WTC11 (cell line): ENCODE measurements at regions not wholly inside any gene's neighbourhood (a gene's known extent, or its start where the extent isn't known, plus 50 kb on each side); places are given as distances from the start of the nearest gene placed in this dataset.

Experiments
- ATAC-seq: fragments of 200-7000 bp; cut with Tn5 transposase; 2 replicates; pipeline ENCODE4 v1.10.0; 2021; ENCODE audit warnings: mild to moderate bottlenecking, moderate library complexity
- CTCF ChIA-PET: fragments of 300-600 bp; sonication (Branson Sonifier 250); formaldehyde crosslinking; loops from one replicate; lab custom pipeline; 2021; ENCODE audit warnings: antibody characterized with exemption; lab: Charles Lee
- POLR2A ChIA-PET: fragments of 350-600 bp; sonication (Branson Sonifier 250); formaldehyde crosslinking; loops from one replicate; lab custom pipeline; 2021; ENCODE audit warnings: antibody characterized with exemption; lab: Charles Lee
- DNase-seq: peaks from one replicate; pipeline ENCODE4 v3.0.0; 2021; ENCODE audit warnings: low spot score
- H3K27ac Mint-ChIP-seq: 2 replicates; pipeline ENCODE4 v1.8.0; 2021; ENCODE audit warnings: mixed read lengths
- H3K27me3 Mint-ChIP-seq: 2 replicates; pipeline ENCODE4 v1.8.0; 2021; ENCODE audit warnings: low read depth, mild to moderate bottlenecking, moderate library complexity, mixed read lengths
- H3K36me3 Mint-ChIP-seq: 2 replicates; pipeline ENCODE4 v1.8.0; 2021; ENCODE audit warnings: mixed read lengths
- H3K4me1 Mint-ChIP-seq: 2 replicates; pipeline ENCODE4 v1.8.0; 2022; ENCODE audit warnings: mixed read lengths
- H3K4me3 Mint-ChIP-seq: 2 replicates; pipeline ENCODE4 v1.8.0; 2021; ENCODE audit warnings: mild to moderate bottlenecking, moderate library complexity, mixed read lengths
- H3K9me3 Mint-ChIP-seq: 2 replicates; pipeline ENCODE4 v1.8.0; 2021; ENCODE audit warnings: mixed read lengths
- ATF1 ChIP-seq: sonication (generic); formaldehyde crosslinking; IDR thresholded peaks from 2 replicates; pipeline ENCODE4 v1.8.1; 2023; ENCODE audit warnings: mild to moderate bottlenecking, moderate library complexity, missing genetic modification reagents
- CREB1 ChIP-seq: sonication (generic); formaldehyde crosslinking; IDR thresholded peaks from 2 replicates; pipeline ENCODE4 v1.8.0; 2023; ENCODE audit warnings: mild to moderate bottlenecking, missing genetic modification reagents
- EMX1 ChIP-seq: fragments of 250-450 bp; sonication (Bioruptor Pico); IDR thresholded peaks from 2 replicates; pipeline ENCODE4 v1.8.0; 2021; ENCODE audit warnings: mild to moderate bottlenecking
- ESRRA ChIP-seq: sonication (generic); formaldehyde crosslinking; IDR thresholded peaks from 2 replicates; pipeline ENCODE4 v1.8.1; 2022; ENCODE audit warnings: mild to moderate bottlenecking, missing genetic modification reagents, borderline replicate concordance
- FOXP4 ChIP-seq: sonication (generic); formaldehyde crosslinking; IDR thresholded peaks from 2 replicates; pipeline ENCODE4 v1.8.0; 2022; ENCODE audit warnings: mild to moderate bottlenecking, missing genetic modification reagents
- GRHL2 ChIP-seq: fragments of 250-450 bp; sonication (Bioruptor Pico); IDR thresholded peaks from 2 replicates; pipeline ENCODE4 v1.8.0; 2022; ENCODE audit warnings: mild to moderate bottlenecking, moderate library complexity; ENCODE audit not compliant: insufficient replicate concordance, severe bottlenecking
- HMGA2 ChIP-seq: fragments of 250-450 bp; sonication (Bioruptor Pico); IDR thresholded peaks from 2 replicates; pipeline ENCODE4 v1.4.0; 2021; ENCODE audit warnings: mild to moderate bottlenecking, moderate library complexity
- JUN ChIP-seq: sonication (generic); formaldehyde crosslinking; IDR thresholded peaks from 2 replicates; pipeline ENCODE4 v1.8.0; 2023; ENCODE audit warnings: mild to moderate bottlenecking, missing genetic modification reagents
- MAX ChIP-seq: sonication (generic); formaldehyde crosslinking; IDR thresholded peaks from 2 replicates; pipeline ENCODE4 v1.8.0; 2022; ENCODE audit warnings: mild to moderate bottlenecking, missing genetic modification reagents
- MYBL2 ChIP-seq: sonication (generic); formaldehyde crosslinking; IDR thresholded peaks from 2 replicates; pipeline ENCODE4 v1.8.1; 2023; ENCODE audit warnings: mild to moderate bottlenecking, moderate library complexity, missing genetic modification reagents
- NFATC4 ChIP-seq: fragments of 250-450 bp; sonication (Bioruptor Pico); IDR thresholded peaks from 2 replicates; pipeline ENCODE4 v1.9.0; 2021; ENCODE audit warnings: mild to moderate bottlenecking
- PRRX2 ChIP-seq: fragments of 250-450 bp; sonication (Bioruptor Pico); IDR thresholded peaks from 2 replicates; pipeline ENCODE4 v1.8.0; 2021; ENCODE audit warnings: mild to moderate bottlenecking
- SMAD4 ChIP-seq: sonication (generic); formaldehyde crosslinking; IDR thresholded peaks from 2 replicates; pipeline ENCODE4 v1.8.0; 2022; ENCODE audit warnings: mild to moderate bottlenecking, missing genetic modification reagents
- TCF7 ChIP-seq: sonication (generic); formaldehyde crosslinking; IDR thresholded peaks from 2 replicates; pipeline ENCODE4 v1.8.0; 2022; ENCODE audit warnings: mild to moderate bottlenecking, low read depth, missing genetic modification reagents, moderate library complexity
- TEAD4 ChIP-seq: sonication (generic); formaldehyde crosslinking; IDR thresholded peaks from 2 replicates; pipeline ENCODE4 v1.8.0; 2022; ENCODE audit warnings: mild to moderate bottlenecking, missing genetic modification reagents
- TP53 ChIP-seq: sonication (generic); formaldehyde crosslinking; IDR thresholded peaks from 2 replicates; pipeline ENCODE4 v1.8.1; 2023; ENCODE audit warnings: mild to moderate bottlenecking, missing genetic modification reagents
- ZBTB21 ChIP-seq: sonication (generic); formaldehyde crosslinking; IDR thresholded peaks from 2 replicates; pipeline ENCODE4 v1.8.1; 2023; ENCODE audit warnings: mild to moderate bottlenecking, missing genetic modification reagents, borderline replicate concordance
- ZNF263 ChIP-seq: sonication (generic); formaldehyde crosslinking; IDR thresholded peaks from 2 replicates; pipeline ENCODE4 v1.8.1; 2022; ENCODE audit warnings: low read depth, mild to moderate bottlenecking, moderate library complexity, missing genetic modification reagents
- TF ChIP-seq, protein P1 (sequence below): fragments of 250-450 bp; sonication (Bioruptor Pico); IDR thresholded peaks from 2 replicates; pipeline ENCODE4 v1.8.0; 2021; ENCODE audit warnings: mild to moderate bottlenecking
- TF ChIP-seq, protein P2 (sequence below): sonication (generic); formaldehyde crosslinking; conservative IDR thresholded peaks from 2 replicates; pipeline ENCODE4 v1.8.1; 2023; ENCODE audit warnings: mild to moderate bottlenecking, low read depth, missing genetic modification reagents, moderate library complexity

- TF ChIP-seq SMAD4 (CRISPR knock-in tag) = no peak
- no peak for TF ChIP-seq MYBL2 (CRISPR knock-in tag)
- no peak for TF ChIP-seq FOXP4 (CRISPR knock-in tag)
Observed at GRCh38 chr2:217430916-217431576, 571.2 kb upstream of the TNP1 start (continued).

GRCh38 chr2:217429981-217430500 lies 570.2 kb upstream of the TNP1 start:
- CTCF ChIA-PET = no interaction called here
- peaks cover 22% of the 10 kb centered on the region for H3K4me1 Mint-ChIP-seq
- TF ChIP-seq CREB1 (CRISPR knock-in tag) = no peak
- no peak for TF ChIP-seq ATF1 (CRISPR knock-in tag)
- TF ChIP-seq TP53 (CRISPR knock-in tag) = no peak
- TF ChIP-seq EMX1 (CRISPR knock-in tag) = no peak
- TF ChIP-seq, protein P1, sequence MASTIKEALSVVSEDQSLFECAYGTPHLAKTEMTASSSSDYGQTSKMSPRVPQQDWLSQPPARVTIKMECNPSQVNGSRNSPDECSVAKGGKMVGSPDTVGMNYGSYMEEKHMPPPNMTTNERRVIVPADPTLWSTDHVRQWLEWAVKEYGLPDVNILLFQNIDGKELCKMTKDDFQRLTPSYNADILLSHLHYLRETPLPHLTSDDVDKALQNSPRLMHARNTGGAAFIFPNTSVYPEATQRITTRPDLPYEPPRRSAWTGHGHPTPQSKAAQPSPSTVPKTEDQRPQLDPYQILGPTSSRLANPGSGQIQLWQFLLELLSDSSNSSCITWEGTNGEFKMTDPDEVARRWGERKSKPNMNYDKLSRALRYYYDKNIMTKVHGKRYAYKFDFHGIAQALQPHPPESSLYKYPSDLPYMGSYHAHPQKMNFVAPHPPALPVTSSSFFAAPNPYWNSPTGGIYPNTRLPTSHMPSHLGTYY (CRISPR knock-in tag) = no peak
- TF ChIP-seq, protein P2, sequence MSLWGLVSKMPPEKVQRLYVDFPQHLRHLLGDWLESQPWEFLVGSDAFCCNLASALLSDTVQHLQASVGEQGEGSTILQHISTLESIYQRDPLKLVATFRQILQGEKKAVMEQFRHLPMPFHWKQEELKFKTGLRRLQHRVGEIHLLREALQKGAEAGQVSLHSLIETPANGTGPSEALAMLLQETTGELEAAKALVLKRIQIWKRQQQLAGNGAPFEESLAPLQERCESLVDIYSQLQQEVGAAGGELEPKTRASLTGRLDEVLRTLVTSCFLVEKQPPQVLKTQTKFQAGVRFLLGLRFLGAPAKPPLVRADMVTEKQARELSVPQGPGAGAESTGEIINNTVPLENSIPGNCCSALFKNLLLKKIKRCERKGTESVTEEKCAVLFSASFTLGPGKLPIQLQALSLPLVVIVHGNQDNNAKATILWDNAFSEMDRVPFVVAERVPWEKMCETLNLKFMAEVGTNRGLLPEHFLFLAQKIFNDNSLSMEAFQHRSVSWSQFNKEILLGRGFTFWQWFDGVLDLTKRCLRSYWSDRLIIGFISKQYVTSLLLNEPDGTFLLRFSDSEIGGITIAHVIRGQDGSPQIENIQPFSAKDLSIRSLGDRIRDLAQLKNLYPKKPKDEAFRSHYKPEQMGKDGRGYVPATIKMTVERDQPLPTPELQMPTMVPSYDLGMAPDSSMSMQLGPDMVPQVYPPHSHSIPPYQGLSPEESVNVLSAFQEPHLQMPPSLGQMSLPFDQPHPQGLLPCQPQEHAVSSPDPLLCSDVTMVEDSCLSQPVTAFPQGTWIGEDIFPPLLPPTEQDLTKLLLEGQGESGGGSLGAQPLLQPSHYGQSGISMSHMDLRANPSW (CRISPR knock-in tag) = no peak
- no peak for TF ChIP-seq ESRRA (CRISPR knock-in tag)
- TF ChIP-seq MAX (CRISPR knock-in tag) = no peak
- no peak for TF ChIP-seq NFATC4 (CRISPR knock-in tag)
- H3K36me3 Mint-ChIP-seq = no peaks in the 10 kb centered on the region
- peaks cover 9% of the 10 kb centered on the region for H3K27me3 Mint-ChIP-seq
- POLR2A ChIA-PET = no interaction called here
- ATAC-seq (no peak), DNase-seq (no peak)
- no peak overlapping the region for H3K4me3 Mint-ChIP-seq
- peaks cover 26% of the 10 kb centered on the region for H3K9me3 Mint-ChIP-seq
- no peak overlapping the region for H3K27ac Mint-ChIP-seq

- Mint-ChIP-seq H3K27ac (no peak overlapping the region), H3K9me3 (peaks cover 18% of the 10 kb centered on the region), H3K36me3 (no peaks in the 10 kb centered on the region), H3K4me1 (no peaks in the 10 kb centered on the region), H3K4me3 (no peak overlapping the region), H3K27me3 (peaks cover 3% of the 10 kb centered on the region; the same call in 1 of the 2 replicates)
- CTCF ChIA-PET = no interaction called here
- POLR2A ChIA-PET = no interaction called here
- no peak for TF ChIP-seq ZBTB21 (CRISPR knock-in tag)
- no peak for TF ChIP-seq TCF7 (CRISPR knock-in tag)
- TF ChIP-seq PRRX2 = no peak
- TF ChIP-seq, protein P2 (CRISPR knock-in tag) = no peak
- no peak for TF ChIP-seq HMGA2
- TF ChIP-seq JUN = no peak
- TF ChIP-seq TEAD4 (CRISPR knock-in tag) = no peak
- TF ChIP-seq GRHL2 (CRISPR knock-in tag) = no peak
- no peak for TF ChIP-seq TP53 (CRISPR knock-in tag)
- no peak for TF ChIP-seq ZNF263
- no peak for ATAC-seq
- no peak for DNase-seq
Observed at GRCh38 chr2:217421834-217422233, 562.0 kb upstream of the TNP1 start.
